CD4-positive, alpha-beta T cell treated with Interferon alpha-2 for 1 hour (primary cell): ENCODE measurements at regions not wholly inside any gene's neighbourhood (a gene's known extent, or its start where the extent isn't known, plus 50 kb on each side); places are given as distances from the start of the nearest gene placed in this dataset.

Experiments used
- DNase-seq, 2 donors: peaks; one replicate each; pipeline ENCODE4 v3.0.0-alpha.2; 2020 to 2022

GRCh38 chrY:26408671-26409328, 786.9 kb downstream of the CDY1 start:
- DNase-seq, result no peak

DNA sequence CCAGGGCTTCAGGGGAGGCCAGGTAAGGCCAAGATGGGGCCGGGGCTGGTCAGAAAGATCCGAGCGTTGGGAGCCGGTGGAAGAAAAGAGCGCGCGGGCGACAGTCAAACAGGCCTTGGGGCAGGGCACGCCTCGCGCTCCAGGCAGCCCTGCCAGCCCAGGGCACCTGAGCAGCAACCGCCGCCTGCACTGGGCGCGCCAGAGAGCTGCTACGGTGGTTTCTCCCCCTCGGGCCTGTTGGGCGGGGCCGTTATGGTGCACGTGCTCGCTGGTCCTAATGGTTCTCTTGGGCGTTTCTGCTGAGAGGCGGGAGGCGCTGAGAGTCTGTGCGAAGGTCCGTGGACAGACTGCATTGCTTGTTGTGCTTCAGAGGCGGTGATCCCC, 787.4 kb downstream of the CDY1 start:
- no peak for DNase-seq
